NCI-H345 treated with DMSO at 0.1 percent for 48 hours (cell line): ENCODE measurements at regions not wholly inside any gene's neighbourhood (a gene's known extent, or its start where the extent isn't known, plus 50 kb on each side); places are given as distances from the start of the nearest gene placed in this dataset.

Experiments
- DNase-seq: peaks from one replicate; lab custom pipeline; 2025; ENCODE audit not compliant: unreplicated experiment; lab: John Stamatoyannopoulos, UW

DNA sequence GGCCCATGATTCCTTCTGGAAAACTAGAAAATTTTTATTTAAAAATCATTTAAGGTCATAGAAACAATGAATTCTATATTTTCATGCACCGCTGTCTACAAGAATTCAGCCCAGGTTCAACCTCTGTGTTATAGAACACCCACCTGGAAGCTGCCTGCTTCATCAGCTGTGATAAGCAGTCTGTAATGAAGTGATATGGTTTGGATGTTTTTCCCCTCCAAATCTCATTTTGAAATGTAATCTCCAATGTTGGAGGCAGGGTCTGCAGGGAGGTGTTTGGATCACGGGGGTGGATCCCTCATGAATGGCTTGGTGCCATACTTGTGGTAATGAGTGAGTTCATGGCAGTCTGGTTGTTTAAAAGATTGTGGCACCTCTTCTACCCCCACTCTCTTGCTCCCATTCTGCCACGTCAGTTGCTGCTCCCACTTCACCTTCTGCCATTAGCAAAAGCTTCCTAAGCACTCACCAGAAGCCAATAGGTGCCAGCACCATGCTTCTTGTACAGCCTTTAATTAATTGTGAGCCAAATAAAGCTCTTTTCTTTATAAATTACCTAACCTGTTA lies 55.6 kb downstream of the MRPL32 start:
- no peak for DNase-seq

DNA sequence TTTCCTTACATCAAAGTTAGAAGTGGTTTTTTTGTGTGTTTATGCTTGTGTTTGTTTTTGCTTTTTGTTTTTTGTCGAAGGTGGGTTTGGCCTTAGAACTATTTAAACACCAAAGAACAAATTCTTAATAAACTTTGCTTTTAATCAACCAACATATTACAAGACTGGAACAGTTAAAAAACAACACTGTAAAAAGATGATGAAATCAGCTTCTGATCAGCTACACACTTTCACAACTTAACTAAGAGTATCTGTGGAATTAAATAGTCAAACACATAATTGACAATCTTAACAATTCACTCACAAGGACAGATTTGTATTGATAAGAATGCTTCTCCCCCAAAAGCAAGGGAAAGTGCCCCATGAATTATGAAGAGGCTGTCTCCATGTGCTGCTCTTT lies 58.8 kb downstream of the MRPL32 start:
- DNase-seq: no peak

DNA sequence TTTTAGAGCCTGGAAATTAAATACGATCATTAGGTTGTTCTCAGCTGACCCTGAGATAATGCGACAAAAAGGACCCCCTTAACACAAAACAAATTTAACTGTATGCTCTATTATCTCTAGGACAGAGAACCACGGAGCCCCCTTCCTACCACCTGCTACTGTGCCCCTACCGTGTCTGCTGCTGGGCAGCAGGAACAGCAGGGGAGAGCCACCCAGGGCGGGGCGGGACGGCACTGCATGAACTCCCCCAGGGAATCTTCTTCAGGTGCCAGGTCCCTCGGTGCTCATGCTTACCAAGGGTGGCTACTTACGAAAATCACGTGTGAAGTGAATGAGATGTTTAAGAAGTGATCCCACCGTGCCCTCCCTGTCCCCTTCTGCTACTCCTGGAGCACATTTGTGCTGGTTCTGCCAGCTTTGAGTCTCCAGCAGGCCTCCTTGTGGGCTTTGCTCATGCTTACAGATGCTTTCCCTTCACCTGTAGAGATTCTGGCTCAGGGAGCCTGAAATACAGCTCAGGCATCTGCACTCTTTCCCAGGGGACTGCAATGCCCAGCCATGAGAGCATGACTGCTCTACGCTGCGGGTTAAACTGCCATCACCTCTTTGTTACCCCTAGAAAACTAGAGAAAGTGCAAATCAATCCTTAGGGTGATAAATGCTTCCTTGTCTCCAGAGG lies 59.9 kb downstream of the MRPL32 start:
- DNase-seq: no peak

DNA sequence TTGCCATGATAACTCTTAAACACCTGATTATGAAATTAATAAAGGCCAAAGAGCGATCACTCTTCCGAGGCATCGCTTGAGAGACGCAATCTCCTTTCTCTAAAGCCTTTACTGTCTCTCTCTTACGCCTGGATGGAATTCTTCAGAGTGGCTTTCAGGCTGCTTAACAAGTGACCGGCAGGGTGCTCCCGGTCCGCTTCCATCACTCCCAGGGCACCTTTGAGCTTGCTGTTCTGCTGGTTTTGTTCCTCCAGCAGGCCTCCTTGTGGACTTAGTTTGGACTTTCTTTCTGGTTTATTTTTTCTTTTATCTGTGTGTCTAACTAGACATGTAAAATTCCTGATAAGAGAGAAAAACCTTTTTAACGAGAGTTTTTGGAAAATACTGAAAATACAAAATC lies 60.9 kb downstream of the MRPL32 start:
- no peak for DNase-seq

DNA sequence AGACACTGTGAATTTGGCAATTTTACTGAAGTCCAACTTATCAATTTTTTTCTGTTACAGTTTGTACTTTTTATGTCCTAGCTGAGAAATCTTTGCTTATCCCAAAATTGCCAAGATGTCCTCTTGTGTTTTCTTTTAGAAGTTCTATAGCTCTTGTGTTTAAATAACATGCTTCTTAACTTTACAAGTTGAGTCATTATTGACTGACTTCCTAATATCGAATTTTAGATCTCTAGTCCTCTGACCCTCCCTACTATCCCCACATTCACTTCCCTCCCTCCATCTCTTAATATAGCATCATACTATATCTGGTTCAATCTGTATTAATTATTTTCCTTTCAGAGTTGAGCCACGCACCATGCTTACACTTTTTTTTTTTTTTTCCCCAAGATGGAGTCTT lies 61.9 kb downstream of the MRPL32 start:
- DNase-seq: no peak

DNA sequence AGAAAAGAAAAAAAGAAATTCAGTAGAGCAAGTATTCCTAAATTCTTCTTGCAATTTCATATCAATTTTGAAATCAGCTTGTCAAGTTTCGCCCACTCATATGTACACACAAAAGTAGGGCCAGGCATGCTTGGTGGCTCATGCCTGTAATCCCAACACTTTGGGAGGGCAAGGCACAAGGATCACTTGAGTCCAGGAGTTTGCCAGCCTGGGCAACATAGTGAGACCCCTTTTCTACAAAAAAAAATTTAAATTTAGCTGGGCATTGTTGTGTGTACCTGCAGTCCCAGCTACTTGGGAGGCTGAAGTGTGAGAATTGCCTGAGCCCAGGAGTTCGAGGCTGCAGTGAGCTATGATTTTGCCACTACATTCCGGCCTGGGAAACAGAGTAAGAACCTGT lies 65.4 kb downstream of the MRPL32 start:
- DNase-seq: no peak

DNA sequence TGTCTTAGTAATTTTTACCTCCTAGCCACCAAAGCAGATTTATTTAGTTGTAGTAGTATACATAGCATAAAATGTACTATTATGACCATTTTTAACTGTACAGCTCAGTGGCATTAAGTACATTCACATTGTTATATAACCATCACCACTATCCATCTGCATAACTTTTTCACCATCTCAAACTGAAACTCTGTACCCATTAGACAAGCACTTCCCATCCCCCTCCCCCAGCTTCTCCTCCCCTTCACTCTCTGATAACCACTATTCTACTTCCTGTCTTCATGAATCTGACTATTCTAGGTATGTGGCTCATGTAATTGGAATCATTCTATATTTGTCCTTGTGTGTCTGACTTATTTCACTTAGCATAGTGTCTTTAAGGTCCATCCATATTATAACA lies 71.9 kb downstream of the MRPL32 start:
- no peak for DNase-seq

DNA sequence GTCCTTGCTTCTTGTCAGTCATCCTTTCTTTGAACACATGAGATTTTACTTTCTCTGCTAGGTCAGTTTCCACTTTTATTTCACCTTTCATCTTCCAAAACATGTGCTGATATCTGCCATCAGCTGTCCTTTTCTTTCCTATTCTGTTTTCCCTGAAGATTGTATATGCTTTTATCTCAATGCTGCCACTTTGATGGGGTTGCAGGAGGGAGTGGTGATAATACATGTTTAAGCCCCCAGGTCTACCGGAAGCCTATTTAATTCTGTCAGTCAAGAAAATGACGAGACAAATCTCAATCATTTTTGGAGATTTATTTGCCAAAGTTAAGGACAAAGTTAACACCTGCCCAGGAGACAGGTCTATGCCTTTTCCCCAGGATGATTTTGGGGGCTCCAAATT lies 73.8 kb downstream of the MRPL32 start:
- no peak for DNase-seq

DNA sequence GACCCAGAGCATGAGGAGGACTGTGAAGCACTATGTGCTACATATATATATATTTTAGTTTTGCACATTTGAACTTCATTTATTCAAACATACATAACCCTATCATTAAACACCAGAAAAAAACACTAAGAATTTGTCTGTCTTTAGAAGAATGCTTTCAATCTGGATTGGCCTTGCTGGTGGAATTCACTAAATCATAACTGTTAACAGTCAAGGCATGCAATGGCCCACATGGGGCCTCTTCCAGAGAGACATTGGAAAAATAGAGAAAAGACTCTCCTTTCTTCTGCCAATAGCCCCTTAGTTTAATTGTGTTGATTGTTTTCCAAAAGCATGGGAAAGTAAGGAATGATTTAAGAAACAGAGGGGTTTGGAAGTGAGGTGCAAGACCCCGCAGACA lies 77.9 kb downstream of the MRPL32 start:
- DNase-seq: no peak

DNA sequence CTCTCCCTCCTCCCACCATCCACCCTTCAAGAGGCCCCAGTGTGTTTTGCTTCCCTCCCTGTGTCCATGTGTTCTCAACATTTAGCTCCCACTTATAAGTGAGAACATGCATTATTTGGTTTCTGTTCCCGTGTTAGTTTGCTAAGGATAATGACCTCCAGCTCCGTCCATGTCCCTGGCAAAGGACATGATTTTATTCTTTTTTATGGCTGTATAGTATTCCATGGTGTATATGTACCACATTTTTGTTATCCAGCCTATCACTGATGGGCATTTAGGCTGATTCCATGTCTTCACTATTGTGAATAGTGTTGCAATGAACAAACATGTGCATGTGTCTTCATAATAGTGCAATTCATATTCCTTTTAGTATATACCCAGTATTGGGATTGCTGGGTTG lies 79.7 kb downstream of the MRPL32 start:
- no peak for DNase-seq

DNA sequence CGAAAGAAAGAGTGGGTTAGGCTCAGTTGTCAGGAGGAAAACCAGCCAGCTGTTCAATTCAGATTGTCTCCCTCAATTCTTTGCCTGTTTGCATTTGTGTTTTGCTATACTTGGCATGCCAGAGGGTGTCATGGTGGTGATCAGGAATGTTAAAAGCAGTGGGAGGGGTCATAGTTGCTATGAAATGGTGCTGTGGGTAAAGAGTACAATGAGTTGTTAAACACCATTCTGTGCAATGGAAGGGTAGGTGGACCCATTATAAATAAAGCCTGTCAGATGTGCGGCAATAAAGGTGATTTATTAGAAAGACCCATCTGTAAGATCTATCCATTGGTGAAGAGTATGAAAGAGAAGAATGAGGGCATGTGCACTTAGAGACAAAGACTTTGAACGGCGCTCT lies 82.2 kb downstream of the MRPL32 start:
- DNase-seq: no peak

DNA sequence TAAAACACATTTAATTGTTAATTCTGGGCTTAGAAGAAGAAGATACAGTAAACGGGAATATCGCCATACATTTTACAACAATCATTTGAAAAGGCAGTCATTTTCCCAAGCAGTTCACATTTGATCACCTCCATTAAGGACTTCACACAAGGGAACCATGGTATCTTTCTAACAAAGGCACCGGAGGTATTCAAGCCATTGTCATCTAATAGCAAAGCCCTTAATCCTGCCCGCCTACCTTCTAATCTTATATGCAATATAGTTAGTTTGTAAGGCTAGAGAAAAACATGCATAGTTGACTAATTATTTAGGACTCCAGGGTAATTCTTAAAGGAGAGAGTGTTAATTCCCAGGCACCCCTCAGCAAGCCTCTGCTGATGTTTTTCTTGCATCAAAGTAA lies 83.1 kb downstream of the MRPL32 start:
- DNase-seq: no peak

DNA sequence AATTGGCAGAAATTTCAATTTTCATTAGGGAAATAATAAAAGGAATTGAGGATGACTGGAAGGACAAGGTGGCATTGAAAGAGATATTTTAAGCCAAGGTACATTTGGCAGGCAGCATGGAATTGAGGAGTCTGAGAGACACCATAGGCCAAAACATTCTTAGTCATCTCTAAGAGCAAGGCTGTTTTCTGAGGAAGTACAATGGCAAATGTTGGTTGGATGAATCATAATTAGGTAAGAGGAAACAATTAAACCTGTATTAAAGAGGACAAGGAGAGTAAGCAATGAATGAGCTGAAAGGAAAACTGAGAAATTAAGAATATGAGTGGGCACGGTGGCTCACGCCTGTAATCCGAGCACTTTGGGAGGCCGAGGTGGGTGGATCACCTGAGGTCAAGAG lies 86.3 kb downstream of the MRPL32 start:
- DNase-seq: no peak

DNA sequence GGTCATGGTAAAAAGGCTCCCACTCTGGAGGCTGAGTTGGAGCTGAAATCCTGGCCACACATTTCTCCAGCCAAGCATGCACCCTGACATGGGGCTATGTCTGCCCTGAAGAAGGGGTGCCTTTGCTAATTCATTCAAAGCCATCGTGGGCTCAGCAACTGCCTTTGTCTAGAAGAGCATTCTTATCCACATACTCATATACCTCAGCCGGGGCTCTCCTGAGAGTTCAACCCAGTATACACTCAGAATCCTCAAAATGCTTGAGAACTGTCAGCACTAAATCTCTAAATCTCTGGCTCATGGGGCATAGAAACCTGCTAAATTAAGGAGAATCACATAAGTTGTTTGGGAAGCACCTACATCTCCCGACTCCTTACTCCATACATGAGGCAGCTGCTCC lies 89.3 kb downstream of the MRPL32 start:
- no peak for DNase-seq

DNA sequence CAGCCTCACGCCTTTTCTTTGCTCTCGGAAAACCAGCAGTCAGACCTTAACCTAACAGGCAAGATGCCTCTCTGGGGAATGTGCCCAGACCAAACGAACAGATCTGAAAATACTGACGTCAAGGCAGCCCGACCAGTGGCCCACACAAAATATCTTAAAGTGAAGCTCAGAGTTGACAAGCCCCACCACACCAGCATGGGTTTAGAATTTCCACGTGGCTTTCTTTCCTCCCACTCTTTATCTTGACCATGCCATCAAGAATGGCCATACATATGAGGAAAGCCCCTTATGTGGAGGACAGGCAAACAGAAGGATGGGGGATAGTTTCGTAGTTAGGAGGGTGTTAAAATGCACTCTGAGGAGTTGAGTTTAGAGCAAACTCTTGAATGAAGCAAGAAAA lies 89.8 kb downstream of the MRPL32 start:
- DNase-seq: no peak

DNA sequence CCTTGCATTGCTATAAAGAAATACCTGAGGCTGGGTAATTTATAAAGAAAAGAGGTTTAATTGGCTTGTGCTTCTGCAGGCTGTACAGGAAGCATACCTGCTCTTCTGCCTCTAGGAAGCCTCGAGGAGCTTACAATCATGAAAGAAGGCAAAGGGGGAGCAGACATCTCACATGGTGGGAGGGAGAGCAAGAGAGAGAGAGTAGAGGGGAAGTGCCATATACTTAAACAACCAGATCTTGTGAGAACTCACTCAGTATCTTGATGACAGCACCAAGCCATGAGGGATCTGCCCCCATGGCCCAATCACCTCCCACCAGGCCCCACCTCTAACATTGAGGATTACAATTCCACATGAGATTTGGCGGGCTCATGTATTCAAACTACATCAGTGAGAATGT lies 79.1 kb upstream of the HECW1 start:
- DNase-seq: no peak

DNA sequence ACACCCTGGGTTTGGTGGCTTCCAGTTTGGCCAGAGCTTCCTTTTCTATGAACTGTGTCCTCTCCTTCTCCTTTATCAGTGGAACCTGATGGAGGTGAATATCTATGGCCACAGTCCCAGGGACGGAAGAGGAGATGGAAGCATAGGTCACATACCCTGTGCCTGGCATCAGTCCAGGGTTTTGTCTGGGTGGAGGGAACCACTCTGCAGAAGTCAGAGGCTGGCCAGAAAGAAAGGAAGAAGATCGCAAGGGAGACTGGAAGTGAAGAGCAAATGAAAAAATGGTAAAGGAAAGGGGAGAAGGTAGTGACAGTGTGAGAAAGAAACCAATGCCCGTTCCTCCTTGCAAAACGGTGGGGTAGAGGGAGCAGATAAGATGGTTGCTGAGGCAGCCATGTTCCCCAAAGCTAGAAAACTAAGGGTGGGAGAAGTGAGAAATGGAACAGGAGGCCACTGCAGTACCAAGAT lies 77.9 kb upstream of the HECW1 start:
- DNase-seq: no peak

DNA sequence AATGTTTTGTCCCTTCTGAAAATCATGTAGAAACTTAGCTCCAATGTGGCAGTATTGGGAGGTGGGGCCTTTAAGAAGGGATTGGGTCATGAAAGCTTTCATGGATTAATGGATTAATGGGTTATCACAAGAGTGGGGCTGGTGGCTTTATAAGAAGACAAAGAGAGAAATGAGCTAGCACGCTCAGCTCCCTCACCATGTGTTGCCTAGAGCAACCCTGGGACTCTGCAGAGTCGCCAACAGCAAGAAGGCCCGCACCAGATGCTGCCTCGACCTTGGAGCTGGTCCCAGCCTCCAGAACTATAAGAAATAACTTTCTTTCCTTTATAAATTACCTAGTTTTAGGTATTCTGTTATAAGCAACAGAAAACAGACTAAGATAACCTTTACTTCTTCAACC lies 74.9 kb upstream of the HECW1 start:
- DNase-seq: no peak

DNA sequence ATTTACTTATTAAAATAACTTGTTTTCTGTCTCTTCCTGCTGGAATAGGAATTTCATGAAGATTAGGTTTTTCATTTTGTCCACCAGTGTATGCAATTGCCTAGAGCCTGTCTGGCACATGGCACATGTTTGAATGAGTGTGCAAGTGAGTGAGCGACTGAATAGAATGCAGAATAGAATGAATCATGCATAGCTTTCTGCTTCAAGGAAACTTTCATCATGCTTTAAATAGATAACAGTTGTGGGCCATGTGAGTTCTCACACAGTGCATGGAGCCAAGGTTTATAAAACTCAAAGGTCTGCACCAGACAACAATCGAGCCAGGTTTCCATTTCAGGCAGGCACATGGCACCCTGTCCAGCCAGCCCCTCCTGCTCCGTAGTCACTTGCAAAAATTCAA lies 74.2 kb upstream of the HECW1 start:
- no peak for DNase-seq

DNA sequence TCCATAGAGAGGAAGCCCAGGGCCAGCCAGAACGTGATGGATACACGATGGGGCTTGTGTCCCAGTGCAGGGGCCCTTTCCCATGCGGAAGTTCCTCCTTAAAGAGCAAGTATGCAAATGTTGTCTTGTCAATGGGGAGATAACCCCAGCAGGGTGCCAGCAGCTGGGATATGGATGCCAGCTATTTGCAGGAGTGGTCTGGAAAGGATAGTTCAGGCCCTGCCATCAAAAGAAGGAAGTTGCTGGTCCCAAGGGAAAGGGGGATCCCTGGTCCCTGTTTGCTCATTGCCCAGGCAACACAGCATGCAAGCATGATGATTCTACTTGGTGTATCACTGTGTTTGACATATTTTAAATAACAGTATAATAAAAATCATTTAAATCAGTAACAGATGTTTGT lies 73.1 kb upstream of the HECW1 start:
- DNase-seq: peak; percentile 4

DNA sequence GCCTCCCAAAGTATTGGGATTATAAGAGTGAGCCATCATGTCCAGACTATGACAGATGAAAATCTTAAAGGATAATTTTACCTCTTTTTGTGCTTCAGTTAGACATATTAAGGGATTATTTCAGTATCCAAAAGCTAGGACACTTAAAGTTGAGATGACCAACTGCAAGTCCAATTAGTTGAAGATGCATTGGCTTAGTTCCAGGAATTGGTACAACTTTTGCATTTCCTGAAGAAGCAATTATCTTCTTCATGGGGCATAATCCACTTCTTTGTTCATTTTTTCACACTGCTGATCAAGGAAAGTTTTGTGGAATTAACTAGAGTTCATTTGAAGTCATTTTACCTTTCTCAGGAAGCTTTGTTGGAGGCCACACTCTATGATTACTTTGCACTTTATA lies 72.0 kb upstream of the HECW1 start:
- no peak for DNase-seq

DNA sequence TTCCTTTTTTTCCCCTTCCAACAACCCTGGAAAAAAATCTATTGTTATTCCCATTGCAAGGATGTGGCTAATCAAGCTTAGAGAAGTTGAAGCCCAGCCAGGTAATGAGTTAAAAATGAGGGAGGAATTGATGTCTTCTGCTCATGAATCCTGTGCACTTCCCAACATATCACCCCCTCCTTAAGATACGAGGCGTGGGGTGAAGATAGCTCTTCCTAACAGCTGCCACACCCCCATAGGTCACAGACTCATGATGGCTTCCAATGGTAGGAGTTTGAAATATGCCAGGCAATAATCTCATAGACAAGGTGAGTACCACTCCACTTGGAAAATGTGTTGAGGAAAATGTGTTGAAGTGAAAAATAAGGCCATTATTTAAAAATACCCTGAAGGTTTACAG lies 71.3 kb upstream of the HECW1 start:
- no peak for DNase-seq

DNA sequence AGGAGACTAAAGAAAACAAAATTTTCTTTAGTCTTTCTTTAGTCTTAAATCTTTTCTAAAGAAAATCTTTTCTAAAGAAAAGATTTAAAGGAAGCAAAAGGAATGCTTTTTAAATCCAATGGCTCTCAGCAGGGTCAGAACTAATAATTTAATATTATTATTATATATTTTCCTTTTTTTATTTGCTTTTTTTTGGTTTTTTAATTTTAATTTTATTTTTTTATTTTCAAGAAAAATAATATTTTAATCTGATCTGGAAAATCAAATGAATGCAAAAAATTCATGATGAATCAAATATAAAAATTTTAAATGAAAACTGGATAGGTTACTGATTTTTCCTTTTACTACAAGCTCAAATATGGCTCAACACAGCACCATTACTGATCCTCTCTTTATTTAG lies 70.7 kb upstream of the HECW1 start:
- DNase-seq: no peak
